Mucosa of rectum (tissue), 2 donors: ENCODE measurements at regions not wholly inside any gene's neighbourhood (a gene's known extent, or its start where the extent isn't known, plus 50 kb on each side); places are given as distances from the start of the nearest gene placed in this dataset.

ENCODE experiments used
- H3K27ac ChIP-seq, 2 donors: one replicate each; pipeline ENCODE4 v1.7.0; 2013; ENCODE audit warnings: inconsistent platforms in 2 of 2, low read depth in 2 of 2, low read length in 2 of 2
- H3K27me3 ChIP-seq, 2 donors: one replicate each; pipeline ENCODE4 v1.7.0; 2013; ENCODE audit warnings: low read length in 2 of 2; ENCODE audit not compliant: control insufficient read depth in 2 of 2, insufficient read depth in 2 of 2
- H3K36me3 ChIP-seq, 2 donors: one replicate each; pipeline ENCODE4 v1.7.0; 2013; ENCODE audit warnings: low read length in 2 of 2; ENCODE audit not compliant: control insufficient read depth in 2 of 2, insufficient read depth in 2 of 2
- H3K4me1 ChIP-seq, 2 donors: one replicate each; pipeline ENCODE4 v1.7.0; 2013; ENCODE audit warnings: low read length in 2 of 2, mild to moderate bottlenecking in 1 of 2; ENCODE audit not compliant: control insufficient read depth in 2 of 2, insufficient read depth in 2 of 2
- H3K4me3 ChIP-seq, 2 donors: one replicate each; pipeline ENCODE4 v1.7.0; 2013; ENCODE audit warnings: low read length in 2 of 2
- H3K9ac ChIP-seq, 2 donors: one replicate each; pipeline ENCODE4 v1.7.0; 2013; ENCODE audit warnings: low read length in 2 of 2, low read depth in 1 of 2, mild to moderate bottlenecking in 1 of 2
- H3K9me3 ChIP-seq, 2 donors: one replicate each; pipeline ENCODE4 v1.7.0; 2013; ENCODE audit warnings: low read length in 2 of 2; ENCODE audit not compliant: control insufficient read depth in 2 of 2
- donor health status: healthy.
- donor health status: Normal muscosa, but diverticular disease.

DNA sequence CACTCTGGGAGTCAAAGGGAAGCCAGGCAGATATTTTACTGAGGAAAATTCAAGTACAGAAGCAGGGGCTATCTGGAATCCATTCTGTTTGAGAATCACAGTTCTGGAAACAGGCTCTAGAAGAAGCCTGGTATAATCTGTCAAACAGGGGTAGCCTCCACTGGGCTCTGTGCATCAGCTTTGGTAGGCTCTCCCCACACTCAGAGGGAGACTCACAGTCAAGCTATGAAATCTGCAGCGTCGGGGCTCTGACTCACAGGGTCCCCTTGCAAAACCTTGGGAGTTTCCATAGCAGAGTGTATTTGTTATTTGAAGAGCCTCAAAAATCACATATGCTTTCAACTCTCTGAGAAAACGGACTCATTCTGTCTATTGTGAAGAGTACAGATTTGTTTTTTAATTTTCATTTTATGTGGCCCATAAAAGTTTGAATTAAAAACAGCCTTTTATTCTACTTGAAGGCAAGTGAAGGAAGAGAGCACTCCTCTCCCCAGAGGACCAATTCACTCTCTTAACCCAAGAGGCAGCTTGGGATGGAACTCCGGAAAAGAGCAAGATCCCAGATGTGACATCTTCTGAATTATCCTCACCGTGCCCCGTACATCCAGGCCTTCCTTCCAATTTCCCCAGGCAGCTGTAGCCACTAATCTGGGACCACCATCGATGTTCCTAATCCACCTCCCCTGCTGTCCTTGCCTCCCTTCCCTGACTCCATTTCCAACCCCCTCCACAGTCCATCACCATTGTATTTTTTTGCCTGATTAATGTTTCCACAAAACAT, 590.9 kb upstream of the MGMT start:
- no peaks in the 10 kb centered on the region for H3K36me3 ChIP-seq
- H3K4me3 ChIP-seq = no peak overlapping the region
- no peaks in the 10 kb centered on the region for H3K9me3 ChIP-seq
- peaks cover 0 to 2% of the 10 kb centered on the region in 2 donors for H3K27me3 ChIP-seq
- no peaks in the 10 kb centered on the region for H3K4me1 ChIP-seq
- H3K27ac ChIP-seq = no peak overlapping the region
- no peak overlapping the region for H3K9ac ChIP-seq

DNA sequence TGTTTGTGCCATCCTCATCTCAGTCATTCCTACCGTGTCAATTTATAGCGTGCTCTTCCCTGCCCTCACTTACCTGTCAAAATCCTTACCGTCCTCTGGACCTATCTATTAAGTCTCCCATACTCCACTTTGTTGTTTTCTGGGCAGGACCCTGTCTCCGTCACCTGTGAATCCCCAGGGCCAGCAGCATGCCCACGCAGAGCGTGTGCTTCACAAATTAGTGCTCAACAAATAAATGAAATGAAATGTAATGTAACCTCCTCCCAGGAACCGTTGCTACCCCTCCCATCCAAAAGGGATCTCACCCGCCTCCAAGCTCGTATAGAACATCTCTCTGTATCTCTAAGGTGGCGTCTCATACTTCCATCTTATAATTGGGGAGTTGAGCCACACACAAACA, 589.9 kb upstream of the MGMT start:
- H3K27ac ChIP-seq = no peak overlapping the region
- peaks cover 0 to 2% of the 10 kb centered on the region in 2 donors for H3K27me3 ChIP-seq
- H3K36me3 ChIP-seq = no peaks in the 10 kb centered on the region
- H3K4me1 ChIP-seq = no peaks in the 10 kb centered on the region
- H3K9me3 ChIP-seq = no peaks in the 10 kb centered on the region
- H3K9ac ChIP-seq = no peak overlapping the region
- H3K4me3 ChIP-seq = no peak overlapping the region

GRCh38 chr10:128877936-128878335, 589.1 kb upstream of the MGMT start:
- Histone ChIP-seq H3K27me3 (peaks cover 0 to 2% of the 10 kb centered on the region in 2 donors), H3K27ac (no peak overlapping the region), H3K4me1 (no peaks in the 10 kb centered on the region), H3K36me3 (no peaks in the 10 kb centered on the region), H3K4me3 (no peak overlapping the region), H3K9me3 (no peaks in the 10 kb centered on the region), H3K9ac (no peak overlapping the region)

- no peak overlapping the region for H3K27ac ChIP-seq
- no peaks in the 10 kb centered on the region for H3K4me1 ChIP-seq
- H3K36me3 ChIP-seq = no peaks in the 10 kb centered on the region
- no peaks in the 10 kb centered on the region for H3K9me3 ChIP-seq
- no peak overlapping the region for H3K4me3 ChIP-seq
- H3K27me3 ChIP-seq = no peaks in the 10 kb centered on the region
- no peak overlapping the region for H3K9ac ChIP-seq
Measured at GRCh38 chr10:128879030-128879429, 588.0 kb upstream of the MGMT start.

DNA sequence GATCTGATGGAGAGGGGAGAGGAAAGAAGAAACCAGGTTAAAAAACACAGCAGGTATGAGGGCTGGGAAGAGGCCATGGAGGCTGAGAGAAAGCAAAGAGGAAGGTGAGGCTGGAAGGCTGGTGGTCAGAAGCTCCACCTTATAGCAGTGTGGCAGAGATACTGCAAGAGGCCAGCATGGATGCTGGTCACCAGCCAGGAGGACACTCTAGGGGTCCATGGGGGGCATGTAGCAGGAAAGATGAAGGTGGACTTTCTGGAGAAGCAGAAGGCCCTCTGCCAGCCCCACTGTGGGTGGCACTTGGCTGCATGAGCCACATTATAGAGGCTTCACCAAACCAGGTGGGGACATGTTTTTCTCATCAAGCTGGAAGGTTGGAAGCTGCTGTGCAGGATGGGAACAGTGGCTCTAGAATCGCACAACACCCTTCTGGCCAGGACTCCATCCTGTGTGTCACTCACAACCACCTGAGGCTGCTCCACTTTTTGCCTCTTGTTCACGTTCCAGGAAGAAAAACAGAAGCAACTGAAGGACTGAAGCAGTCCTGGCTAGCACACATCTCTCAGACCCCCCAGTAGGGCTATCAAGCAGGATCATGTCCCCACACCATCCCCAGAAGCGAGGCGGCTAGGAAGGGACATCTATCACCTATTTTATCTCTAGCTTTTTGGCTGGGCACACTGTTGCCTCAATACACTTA, 587.5 kb upstream of the MGMT start:
- Histone ChIP-seq H3K9ac (no peak overlapping the region), H3K36me3 (no peaks in the 10 kb centered on the region), H3K4me1 (no peaks in the 10 kb centered on the region), H3K27me3 (no peaks in the 10 kb centered on the region), H3K9me3 (no peaks in the 10 kb centered on the region), H3K4me3 (no peak overlapping the region), H3K27ac (no peak overlapping the region)

DNA sequence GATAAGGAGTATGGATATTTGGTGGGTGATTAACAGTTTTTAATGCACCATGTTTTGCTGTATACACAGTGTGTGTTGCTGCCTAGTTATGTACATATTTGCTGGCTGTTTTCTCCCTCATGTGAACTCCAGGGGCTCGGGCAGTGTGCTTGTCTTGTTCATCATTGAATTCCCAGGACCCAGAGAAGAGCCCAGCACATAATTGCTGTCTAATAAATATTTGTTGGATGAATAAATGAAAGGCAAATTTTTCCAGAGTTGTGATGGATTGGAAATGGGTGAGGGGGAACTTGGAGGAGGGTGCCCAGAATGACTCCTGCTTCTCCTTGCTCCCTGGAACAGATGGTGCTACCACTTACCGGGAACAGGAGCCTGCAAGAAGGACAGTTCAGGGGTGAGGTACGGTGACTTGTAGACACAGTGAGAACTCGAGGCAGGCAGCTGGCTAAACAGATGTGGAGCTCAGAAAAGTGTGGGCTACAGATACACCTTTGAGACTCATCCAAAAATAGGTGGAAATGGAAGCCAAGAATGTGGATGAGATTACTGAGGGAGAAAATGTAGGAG, 586.8 kb upstream of the MGMT start:
- Histone ChIP-seq H3K4me3 (no peak overlapping the region), H3K27me3 (no peaks in the 10 kb centered on the region), H3K9ac (no peak overlapping the region), H3K36me3 (no peaks in the 10 kb centered on the region), H3K27ac (no peak overlapping the region), H3K4me1 (no peaks in the 10 kb centered on the region), H3K9me3 (peaks cover 0 to under 1% of the 10 kb centered on the region in 2 donors)

GRCh38 chr10:128881086-128881485, 586.0 kb upstream of the MGMT start:
- Histone ChIP-seq H3K4me1 (no peaks in the 10 kb centered on the region), H3K9ac (no peak overlapping the region), H3K27me3 (no peaks in the 10 kb centered on the region), H3K36me3 (no peaks in the 10 kb centered on the region), H3K4me3 (no peak overlapping the region), H3K27ac (no peak overlapping the region), H3K9me3 (peaks cover 0 to 3% of the 10 kb centered on the region in 2 donors)

DNA sequence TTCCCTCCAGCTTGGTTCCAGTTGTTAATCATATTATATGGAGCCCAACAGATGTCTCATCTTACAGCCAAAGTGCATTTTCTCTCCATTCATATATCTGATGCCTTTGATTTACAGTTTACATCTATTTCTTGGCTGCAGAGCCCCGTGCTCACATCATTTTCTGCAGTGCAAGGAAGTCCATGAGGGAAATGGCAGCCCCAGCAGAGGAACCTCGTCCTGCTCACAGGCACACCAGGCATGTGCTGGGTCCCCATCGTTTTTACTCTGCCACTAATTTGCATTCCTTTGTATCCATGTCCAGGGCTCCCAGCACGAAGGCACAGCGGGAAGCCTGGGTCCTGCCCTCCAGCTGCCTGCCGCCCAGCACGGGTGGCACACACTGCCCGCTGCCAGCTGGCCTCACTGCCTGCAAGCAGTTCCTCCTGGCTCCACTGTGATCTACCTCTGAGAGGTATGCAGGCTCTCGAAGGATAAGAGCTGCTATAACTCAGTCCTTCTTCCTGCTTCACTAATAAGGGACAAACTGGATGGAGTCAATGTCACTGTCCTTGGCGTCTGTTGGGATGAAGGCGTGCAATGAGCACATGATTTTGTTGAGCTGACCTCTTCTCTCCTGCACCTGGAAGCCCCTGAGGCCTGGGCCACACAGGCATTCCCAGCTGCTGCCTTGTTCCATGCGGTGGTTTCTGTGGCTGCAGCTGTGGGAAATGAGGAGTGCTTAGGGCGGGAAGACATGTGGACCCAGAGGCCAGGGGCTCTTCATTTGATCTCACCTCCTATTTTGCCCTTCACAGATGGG, 583.6 kb upstream of the MGMT start:
- Histone ChIP-seq H3K27me3 (no peaks in the 10 kb centered on the region), H3K4me3 (no peak overlapping the region), H3K36me3 (no peaks in the 10 kb centered on the region), H3K9ac (no peak overlapping the region), H3K4me1 (no peaks in the 10 kb centered on the region), H3K9me3 (peaks cover 0 to 3% of the 10 kb centered on the region in 2 donors), H3K27ac (no peak overlapping the region)

GRCh38 chr10:128884033-128884425, 583.0 kb upstream of the MGMT start:
- Histone ChIP-seq H3K27me3 (no peaks in the 10 kb centered on the region), H3K9me3 (peaks cover 0 to 3% of the 10 kb centered on the region in 2 donors), H3K4me1 (no peaks in the 10 kb centered on the region), H3K27ac (no peak overlapping the region), H3K9ac (no peak overlapping the region), H3K36me3 (no peaks in the 10 kb centered on the region), H3K4me3 (no peak overlapping the region)
